HG02943 (cell line): ENCODE measurements at regions not wholly inside any gene's neighbourhood (a gene's known extent, or its start where the extent isn't known, plus 50 kb on each side); places are given as distances from the start of the nearest gene placed in this dataset.

Source experiments
- ATAC-seq: cut with Tn5 transposase; IDR thresholded peaks from one replicate; pipeline ENCODE4 v1.9.1; 2021; ENCODE audit warnings: mild to moderate bottlenecking, low read depth, moderate library complexity; ENCODE audit not compliant: unreplicated experiment

DNA sequence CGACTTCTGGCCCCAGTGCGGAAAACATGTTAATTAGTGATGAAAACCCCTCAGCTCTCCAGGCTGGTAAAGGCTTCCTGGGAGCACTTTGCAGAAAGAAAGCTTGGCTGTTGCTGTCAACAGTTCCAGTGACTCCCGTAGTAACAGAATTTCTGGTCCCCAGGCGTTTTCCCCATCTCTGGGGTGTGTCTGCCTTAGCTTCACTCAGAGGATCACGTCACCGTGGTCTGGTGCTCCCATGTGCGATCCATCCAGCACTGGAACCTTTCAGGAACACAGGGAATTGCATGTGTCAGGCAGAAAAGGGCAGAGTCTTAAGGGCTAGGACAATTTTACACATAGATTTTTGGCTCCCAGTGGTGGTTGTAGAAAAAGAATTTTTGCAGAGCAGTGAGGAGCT is 470.4 kb upstream of the USP24 start:
- ATAC-seq: no peak

DNA sequence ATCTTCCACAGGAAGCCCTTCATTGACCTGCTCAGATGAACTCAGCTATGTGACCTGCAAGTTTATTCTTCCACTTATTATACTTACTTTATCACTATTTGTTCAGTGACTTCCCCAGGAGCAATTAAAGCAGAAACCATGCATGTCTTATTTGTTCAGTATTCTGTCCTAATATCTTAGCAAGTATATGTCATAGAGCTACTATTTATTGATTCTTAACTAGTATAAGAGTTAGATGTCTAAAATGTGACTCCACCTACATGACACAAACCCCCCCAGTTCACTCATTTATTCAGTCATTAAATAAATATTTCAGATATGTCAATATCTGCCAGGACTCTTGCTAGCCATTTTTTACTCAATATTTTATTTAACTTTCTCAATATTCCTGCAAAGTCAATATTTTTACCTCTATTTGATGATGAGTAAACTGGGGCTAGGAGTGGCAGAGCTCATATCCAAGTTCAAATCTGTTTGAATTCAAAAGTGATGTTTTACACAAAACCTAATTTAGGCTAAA is 469.0 kb upstream of the USP24 start:
- ATAC-seq: no peak

DNA sequence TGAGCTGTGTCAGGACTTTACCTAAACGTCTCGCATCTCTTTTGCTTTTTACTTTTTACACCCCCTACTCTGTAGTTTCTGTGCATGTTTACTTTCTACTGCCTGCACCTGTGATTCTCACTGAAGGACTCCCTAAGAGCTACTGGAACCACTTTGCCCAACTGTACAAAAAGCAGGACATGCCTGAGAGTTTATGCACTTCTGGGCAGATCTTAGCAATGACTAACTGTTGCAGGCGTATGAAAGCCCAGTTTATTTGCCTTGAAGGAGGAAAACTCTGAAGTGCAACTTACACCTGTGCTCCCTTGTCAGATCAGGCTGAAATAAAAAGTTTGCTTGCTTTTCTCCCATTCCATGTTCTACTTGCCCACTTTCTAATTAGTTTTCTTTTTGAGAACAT is 467.0 kb upstream of the USP24 start:
- no peak for ATAC-seq

DNA sequence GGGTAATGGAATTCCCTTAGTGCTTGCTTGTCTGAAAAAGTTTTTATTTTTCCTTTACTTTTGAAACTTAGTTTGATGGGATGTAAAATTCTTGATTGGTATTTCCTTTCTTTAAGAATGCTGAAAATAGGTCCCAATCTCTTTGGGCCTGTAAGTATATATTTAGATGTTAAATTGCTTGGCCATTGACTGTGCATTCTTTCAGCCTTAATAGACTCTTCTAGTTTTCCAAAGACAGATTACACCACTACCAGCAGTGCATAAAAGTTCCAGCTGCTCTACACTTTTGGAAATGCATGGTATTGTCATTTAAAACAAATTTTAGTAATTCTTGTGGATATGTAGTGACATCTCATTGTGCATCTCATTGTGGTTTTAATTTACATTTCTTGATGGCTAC is 464.8 kb upstream of the USP24 start:
- ATAC-seq: no peak

DNA sequence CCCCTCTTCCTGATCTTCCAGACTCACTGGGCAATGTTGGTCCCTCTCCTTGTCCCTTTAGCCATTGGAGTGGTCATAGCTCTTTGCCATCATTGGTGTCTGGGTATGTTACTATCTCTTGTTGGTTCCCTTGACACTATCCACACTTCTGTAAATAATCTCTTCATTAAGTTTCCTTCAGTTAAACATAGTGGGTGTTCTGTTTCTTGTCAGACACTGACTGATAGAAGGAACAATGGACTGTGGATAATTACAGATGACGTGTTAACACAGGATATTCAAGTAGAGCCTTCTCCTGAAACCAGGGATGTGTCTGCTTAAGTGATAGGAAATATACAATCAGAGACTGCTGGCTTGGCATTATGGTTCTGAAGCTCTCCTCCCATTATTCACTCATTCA is 458.3 kb upstream of the USP24 start:
- ATAC-seq: no peak

DNA sequence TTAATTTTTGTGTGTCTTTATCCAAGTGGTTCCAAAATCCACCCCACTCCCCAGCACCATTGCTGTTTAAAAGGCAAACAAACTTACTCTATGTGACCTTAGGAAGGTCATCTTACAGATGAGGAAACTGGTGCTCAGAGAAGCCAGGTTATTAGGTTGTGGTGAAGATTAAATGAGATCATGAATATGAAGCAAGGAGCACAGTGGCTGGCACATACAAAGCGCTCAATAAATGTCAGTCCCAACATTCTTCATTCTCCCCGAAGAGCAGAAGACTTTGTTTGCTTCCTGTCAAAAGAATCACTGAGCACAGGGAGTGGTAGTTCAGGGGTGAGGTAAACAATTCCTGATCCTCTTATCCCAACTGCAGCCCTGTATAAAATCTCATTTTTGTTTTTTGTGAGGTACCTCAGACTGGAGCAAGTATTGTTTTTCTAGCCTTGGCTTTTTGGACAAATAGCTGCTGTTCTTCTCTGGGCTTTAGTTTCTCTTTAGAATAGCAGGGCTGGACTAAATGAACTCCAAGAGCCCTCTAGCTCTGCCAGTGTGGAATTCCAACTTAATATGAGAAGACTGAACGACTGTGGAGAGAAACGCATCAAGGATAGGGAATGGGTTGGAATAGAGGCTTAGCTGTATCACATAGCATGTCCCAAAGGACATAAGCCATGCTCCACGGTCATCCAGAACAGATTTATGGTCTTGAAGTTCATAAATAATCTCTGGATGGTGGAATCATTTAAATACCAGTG is 455.3 kb upstream of the USP24 start:
- no peak for ATAC-seq

DNA sequence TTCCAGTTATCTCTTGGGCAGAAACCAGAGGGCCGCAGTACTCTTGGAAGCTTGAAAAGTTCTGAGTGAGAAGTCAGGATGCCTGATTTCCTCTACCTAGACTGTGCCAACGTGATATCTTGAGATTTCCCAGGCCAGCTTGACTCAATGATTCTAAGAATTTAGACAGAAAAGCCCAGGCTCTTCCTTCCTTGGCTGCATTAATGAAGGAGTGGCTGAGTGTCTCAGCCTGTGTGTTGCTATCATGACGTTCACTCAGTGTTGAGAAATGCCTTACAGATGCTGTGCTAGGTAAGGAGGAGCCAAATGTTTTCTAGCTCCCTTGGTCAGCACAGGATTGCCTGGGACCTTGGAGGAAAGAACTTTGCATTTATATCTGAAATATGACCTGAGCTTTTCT is 454.1 kb upstream of the USP24 start:
- ATAC-seq: no peak

DNA sequence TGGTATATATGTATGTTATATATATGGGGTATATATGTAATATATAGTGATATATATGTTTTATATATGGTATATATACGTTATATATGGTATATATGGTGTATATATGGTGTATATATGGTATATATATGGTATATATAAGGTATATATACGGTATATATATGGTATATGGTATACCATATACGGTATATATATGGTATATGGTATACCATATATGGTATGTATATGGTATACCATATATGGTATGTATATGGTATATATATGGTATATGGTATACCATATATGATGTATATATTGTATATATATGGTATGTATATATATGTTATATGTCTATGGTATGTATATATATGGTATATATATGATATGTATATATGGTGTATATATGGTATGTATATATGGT is 447.7 kb upstream of the USP24 start:
- ATAC-seq: no peak

DNA sequence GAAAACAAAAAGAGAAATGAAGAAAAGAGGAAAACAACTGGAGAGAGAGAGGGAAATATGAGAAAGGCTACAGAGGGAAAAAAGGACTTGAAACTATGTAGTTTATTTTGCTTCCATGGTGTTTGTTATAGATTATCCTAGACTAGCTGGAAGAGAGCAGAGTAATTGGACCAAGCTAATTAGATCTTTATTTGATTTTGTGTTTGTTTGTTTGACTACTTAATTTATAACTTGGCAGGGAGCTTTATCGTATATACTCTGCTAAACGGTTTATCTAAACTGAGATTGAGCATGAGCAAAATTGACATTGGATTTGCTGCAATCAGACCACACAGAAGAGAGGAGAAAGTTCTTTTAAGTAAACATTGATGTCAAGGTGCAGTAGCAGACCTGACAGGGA is 443.8 kb upstream of the USP24 start:
- ATAC-seq: no peak

DNA sequence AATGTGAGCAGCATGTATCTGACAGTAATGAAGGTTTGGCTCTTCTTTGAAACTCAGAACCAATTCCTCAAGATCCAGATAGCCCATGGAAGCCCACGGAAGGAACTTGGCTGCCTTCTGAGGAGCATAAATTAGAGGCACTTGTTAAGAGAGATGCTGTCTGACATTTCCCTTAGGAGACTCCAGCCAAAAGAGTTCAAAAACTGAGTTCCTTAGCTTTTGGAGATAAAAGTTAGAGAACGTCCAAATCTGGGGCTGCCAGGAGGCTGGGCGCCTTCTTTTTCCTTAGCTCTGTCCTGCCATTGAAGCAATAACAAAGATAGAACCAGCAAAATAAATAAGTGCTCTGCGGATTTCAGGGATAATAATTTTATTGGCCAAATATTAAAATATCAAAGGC is 439.6 kb upstream of the USP24 start:
- ATAC-seq: no peak

DNA sequence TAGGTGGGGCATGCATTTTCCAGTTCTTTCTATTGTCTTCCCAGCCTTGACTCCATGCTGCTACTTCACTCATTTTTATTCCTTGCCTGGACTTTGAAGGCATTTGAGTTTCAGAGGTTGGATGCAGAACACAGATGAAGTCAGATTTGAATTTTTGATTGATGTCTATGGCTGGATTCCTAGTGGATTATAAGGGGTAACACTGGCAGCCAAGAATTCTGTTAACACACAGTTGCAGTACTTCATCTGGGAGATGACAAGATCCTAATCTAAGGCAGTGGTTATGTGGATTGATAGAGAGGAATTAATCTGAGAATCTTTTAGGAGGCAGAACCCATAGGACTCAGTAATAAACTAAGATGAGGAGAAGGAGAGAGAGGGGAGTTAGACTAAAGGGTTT is 439.0 kb upstream of the USP24 start:
- ATAC-seq: no peak

DNA sequence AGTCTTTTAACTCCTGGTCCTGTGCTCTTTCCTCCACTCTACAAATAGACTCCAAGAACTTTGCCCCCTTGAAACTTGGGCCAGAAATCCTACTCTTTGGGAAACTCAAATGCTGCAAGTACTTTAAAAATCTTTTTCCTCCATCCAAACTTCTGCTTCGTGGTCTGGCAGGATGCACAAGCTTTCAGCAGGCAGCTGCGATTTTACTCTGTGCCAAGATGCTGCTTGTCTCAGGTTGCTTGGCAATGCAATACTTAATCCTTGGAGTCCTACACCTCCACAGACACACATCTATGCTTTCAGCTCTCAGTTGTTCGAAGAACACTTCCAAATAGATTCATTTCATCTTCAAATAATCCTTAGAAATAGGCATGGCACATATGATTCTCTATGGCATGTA is 435.3 kb upstream of the USP24 start:
- no peak for ATAC-seq

DNA sequence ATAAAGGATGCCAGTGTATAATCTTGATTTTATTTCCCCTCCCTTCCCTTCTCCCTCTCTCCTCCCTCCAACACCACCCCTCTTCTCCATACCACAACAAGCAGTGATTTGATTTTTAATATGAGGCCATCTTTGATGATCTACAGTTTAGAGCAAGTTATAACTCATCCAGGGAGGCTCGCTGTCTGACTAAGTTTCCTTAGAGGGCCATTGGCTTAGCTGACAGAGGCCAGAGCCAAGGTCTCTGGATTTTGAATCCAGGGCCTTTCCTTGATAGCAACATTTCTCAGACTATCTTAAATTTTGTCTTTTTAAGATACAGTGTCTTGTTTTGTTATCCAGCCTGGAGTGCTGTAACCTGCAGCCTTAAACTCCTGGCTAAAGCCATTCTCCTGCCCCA is 431.0 kb upstream of the USP24 start:
- ATAC-seq: no peak

DNA sequence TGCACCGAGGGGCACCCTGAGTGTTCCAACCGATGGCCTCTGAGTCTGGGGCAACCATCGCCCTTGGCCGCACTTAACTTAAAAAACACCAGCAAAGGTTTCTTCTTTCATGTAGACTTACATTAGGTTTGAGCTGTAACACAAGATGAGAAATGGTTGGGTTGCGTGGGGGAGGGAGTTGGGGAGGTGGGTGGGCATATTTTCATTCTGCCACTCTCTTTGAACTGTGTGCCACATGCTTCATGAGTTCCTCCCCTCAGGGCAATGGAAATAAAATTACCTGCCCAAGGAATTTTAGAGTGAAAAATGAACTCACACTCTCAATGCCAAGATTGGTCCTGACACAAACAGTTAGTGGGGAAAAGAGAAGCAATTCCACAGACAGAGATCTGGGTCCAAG is 430.1 kb upstream of the USP24 start:
- ATAC-seq: no peak

DNA sequence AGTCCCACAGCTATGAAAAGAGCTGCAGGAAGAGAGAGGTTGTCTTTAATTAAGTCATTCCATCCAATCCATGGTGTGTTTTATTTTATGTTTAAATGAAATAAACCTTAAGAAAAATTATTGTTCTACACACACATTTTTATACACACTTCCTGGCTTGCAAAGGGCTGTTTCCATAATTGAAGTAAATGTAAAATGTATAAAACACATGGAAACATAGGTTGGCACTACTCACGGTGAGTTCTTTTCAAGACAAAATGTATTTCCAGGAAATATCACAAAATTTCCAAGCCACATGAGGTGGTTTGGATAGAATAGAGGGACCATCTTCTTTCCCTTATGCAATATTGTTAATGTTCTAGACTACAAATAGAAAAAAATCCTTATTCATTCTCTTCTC is 426.8 kb upstream of the USP24 start:
- ATAC-seq: no peak

DNA sequence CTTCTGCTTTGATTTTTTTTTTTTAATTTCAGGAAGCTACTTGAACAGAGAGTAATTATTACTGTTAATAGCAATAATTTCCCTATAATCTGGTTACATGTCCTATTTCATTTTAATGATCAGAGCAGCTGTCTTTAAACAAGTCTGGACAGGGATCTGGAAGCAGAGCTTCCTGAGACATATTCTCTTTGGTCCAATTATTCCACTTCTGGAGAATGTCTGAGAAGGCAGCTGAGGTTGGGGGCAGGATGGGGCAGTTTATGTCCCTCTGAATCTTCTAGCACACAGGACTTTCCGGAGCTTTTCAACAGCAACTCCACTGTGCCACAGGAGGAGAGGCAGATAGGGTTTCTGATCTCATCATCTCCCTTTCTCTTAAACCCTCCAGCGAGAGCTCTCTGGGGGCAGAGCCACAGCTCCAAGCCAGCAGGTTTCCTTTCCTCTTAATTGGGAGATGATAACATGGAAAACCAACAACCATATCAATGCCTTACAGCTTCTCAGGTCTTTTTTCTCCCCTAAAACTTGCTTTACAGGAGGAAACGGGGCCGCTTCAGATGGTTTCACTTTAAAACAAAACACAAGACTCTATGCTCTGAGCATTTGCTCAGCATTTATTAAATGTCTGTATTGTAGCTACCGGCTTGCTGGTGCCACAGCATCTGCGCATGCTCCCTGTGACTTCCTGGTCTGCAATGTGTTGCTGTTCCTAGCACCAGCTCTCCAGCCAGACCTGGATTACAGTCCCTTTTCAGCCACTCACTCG is 425.7 kb upstream of the USP24 start:
- no peak for ATAC-seq

DNA sequence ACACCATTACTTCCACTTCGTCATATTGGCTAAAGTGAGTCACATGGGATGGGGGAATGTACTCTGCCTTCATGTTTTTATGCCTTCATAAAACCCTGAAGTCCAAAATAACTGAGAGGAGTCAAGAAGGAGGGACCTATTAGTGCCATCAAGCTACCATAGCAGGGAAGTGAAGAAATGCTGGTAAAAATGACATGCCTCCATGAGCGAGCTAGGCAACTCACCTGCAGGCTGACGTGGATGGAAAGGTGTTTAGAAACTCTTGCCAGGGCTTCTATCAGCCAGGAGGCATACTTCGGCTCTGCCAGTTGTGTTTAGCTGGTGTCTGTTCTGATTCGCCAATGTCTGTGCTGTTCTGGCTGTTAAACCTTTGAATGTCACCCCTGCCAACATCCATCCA is 424.4 kb upstream of the USP24 start:
- no peak for ATAC-seq

DNA sequence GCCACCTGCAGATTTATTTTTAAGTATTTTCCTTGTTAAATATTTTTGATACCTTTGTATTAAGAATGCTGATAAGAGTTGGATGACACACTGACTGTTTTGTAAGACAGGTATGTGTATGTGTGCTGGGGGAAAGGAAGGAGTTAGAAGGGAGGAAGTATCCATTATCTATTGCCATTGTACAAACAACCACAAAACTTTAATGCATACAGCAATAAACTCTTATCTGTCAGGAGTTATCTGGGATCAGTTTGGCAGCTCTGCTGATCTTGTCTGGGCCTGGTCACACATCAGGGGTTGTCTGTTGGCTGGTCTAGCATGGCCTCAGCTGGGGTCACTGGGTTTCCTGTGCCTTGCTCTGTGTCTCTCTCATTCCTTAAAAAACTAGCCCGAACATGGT is 423.9 kb upstream of the USP24 start:
- no peak for ATAC-seq

DNA sequence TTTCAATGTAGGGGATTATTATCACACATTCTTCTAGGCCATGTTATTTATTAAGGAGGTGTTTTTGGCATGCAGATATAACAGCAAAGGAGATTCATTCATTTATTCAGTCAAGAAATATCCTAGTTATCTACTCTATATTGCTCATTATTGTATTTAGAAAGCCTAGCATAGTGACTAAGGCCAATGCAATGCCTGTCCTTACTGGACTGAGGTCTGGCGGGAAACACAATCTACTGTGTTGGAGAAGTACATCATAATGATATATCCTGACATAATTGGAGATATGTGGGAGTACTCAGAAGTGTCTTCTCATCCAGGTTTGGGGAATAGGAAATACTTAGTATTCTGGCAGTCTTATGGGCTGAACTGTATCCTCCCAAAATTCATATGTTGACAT is 421.5 kb upstream of the USP24 start:
- ATAC-seq: no peak

DNA sequence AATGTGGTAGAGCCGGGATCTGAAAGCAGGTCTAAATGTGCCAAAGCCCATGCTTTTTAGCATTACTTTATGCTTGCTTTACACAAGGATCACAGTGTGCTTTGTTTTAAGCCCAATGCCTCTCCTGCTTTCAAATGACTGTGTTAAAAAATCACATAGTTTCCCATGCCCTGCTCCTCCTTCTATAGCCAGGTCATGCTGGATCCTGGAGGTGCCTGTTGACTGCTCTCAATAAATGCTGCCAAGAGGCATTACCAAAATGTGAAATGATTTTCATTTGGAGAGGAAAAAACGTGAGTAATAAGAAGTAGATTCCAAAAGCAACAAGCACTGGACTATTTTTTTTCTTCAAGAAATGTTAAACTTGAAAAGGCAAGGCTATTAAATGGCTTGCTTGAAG is 420.7 kb upstream of the USP24 start:
- ATAC-seq: no peak

DNA sequence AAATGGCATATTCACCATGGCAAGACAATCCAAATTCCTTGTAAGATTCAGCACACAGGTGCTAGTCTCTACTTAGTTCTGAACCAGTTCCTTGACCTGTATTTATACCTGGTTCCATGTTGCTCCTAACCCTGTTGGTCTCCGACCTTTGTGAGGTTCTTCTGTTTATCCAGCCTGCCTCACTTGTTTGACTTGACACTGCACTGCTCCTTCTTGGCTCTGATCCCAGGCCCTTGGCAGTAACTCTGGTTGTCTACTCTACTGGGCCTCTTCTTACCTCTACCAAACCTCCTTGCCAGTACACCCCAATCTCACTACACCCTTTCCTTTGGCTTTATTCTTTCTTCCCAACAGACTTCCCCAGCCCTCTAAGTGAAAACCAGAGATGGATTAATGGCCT is 419.4 kb upstream of the USP24 start:
- no peak for ATAC-seq

DNA sequence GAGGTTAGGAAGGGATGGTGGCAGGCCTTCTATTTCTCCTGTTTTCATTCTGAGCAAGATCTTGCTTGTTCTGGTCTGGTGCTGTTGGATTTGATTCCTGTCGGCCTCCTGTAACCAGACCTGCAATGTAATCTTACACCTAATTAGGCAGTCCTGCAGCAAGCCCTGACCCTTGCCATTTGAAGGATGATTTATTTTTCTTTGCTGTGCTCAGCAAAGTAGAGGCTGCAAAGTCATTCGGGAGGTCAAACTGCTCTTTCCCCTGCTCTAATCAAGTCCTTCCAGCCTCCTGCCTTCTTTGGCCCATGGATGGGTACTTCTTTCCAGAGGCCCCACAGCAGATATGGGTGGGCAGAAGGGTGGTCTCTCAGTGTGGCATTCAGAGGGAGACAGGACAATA is 417.7 kb upstream of the USP24 start:
- ATAC-seq: no peak
